Thyroid gland (tissue), 4 donors: ENCODE measurements at regions not wholly inside any gene's neighbourhood (a gene's known extent, or its start where the extent isn't known, plus 50 kb on each side); places are given as distances from the start of the nearest gene placed in this dataset.

ENCODE experiments used
- DNase-seq, 2 donors: peaks; one replicate each; pipeline ENCODE4 v3.0.0-alpha.2; 2019
- H3K27ac ChIP-seq, 3 donors: fragments of 200-600 bp; sonication (generic); 1 replicate in 2 of 3; 2 replicates in 1 of 3; pipeline ENCODE4 v1.5.1; 2016 to 2019; ENCODE audit warnings: mild to moderate bottlenecking in 1 of 3, moderate library complexity in 1 of 3
- H3K27me3 ChIP-seq: fragments of 200-600 bp; sonication (generic); one replicate; pipeline ENCODE4 v1.5.1; 2019
- H3K36me3 ChIP-seq, 2 donors: fragments of 200-600 bp; sonication (generic); one replicate each; pipeline ENCODE4 v1.5.1; 2016 to 2019
- H3K4me1 ChIP-seq, 2 donors: fragments of 200-600 bp; sonication (generic); one replicate each; pipeline ENCODE4 v1.5.1; 2017 to 2019
- H3K4me3 ChIP-seq, 3 donors: fragments of 200-600 bp; sonication (generic); replicated peaks in 1 of 3; 1 replicate in 2 of 3; 2 replicates in 1 of 3; pipeline ENCODE4 v1.5.1; 2016; ENCODE audit warnings: mild to moderate bottlenecking in 1 of 3
- H3K9me3 ChIP-seq: fragments of 200-600 bp; sonication (generic); one replicate; pipeline ENCODE4 v1.5.1; 2017
- POLR2A ChIP-seq, 2 donors: fragments of 450-650 bp; IDR thresholded peaks; one replicate each; pipeline ENCODE4 v1.6.1; 2017; ENCODE audit warnings: antibody characterized with exemption in 2 of 2, mild to moderate bottlenecking in 2 of 2, moderate library complexity in 1 of 2
- whole genome bisulfite sequencing, 2 donors: methylation state at CpG; one replicate each; pipeline ENCODE4 v1.1.5; 2017; 5-methylcytosine and 5-hydroxymethylcytosine counted together
- intact Hi-C: fragments of 100-400 bp; cut with DNase I; formaldehyde crosslinking; loops from one replicate; pipeline ENCODE4 v1.15.1; 2023
- TF ChIP-seq, protein P1 (sequence below), 6 experiments: fragments of 200-600 bp in 3 of 6; fragments of 450-650 bp in 3 of 6; sonication (generic) in 3 of 6; IDR thresholded peaks; one replicate each; pipeline ENCODE4 v1.5.1; 2016 to 2019; ENCODE audit warnings: antibody characterized with exemption in 6 of 6, mild to moderate bottlenecking in 2 of 6, inconsistent platforms in 1 of 6, moderate library complexity in 1 of 6

DNA sequence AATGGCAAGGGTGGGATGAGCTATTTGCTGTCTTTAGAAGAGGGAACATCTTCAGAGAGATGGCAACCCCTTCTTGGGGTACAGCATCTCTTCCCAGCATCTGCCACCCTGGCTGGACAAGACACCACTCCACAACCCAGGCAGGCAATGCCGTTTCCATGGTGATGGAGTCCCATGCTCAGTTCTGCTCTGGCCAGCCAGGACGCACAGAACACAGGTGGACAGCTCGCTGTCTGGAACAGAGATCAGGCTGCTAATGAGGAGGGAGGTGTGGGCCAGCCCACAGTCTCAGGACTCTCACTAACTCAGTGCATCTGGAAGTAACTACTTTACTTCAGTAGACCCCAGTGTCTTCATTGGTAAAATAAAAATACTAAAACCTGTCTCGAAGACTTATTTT is 321.0 kb upstream of the CPEB2 start:
- no peaks in the 10 kb centered on the region for H3K4me1 ChIP-seq
- intact Hi-C loops, result no loop called here
- DNase-seq, result no peak
- 68 to 75% methylated on average over 4 of the region's 4 CpGs for WGBS, 2 donors
- no peaks in the 10 kb centered on the region for H3K9me3 ChIP-seq
- TF ChIP-seq, protein P1, sequence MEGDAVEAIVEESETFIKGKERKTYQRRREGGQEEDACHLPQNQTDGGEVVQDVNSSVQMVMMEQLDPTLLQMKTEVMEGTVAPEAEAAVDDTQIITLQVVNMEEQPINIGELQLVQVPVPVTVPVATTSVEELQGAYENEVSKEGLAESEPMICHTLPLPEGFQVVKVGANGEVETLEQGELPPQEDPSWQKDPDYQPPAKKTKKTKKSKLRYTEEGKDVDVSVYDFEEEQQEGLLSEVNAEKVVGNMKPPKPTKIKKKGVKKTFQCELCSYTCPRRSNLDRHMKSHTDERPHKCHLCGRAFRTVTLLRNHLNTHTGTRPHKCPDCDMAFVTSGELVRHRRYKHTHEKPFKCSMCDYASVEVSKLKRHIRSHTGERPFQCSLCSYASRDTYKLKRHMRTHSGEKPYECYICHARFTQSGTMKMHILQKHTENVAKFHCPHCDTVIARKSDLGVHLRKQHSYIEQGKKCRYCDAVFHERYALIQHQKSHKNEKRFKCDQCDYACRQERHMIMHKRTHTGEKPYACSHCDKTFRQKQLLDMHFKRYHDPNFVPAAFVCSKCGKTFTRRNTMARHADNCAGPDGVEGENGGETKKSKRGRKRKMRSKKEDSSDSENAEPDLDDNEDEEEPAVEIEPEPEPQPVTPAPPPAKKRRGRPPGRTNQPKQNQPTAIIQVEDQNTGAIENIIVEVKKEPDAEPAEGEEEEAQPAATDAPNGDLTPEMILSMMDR (IDR thresholded peaks at IDR 0.05), result no peak
- TF ChIP-seq POLR2A (IDR thresholded peaks at IDR 0.05), result no peak
- H3K27ac ChIP-seq, result no peak overlapping the region
- no peaks in the 10 kb centered on the region for H3K27me3 ChIP-seq
- H3K4me3 ChIP-seq, result no peak overlapping the region
- H3K36me3 ChIP-seq, result no peaks in the 10 kb centered on the region

DNA sequence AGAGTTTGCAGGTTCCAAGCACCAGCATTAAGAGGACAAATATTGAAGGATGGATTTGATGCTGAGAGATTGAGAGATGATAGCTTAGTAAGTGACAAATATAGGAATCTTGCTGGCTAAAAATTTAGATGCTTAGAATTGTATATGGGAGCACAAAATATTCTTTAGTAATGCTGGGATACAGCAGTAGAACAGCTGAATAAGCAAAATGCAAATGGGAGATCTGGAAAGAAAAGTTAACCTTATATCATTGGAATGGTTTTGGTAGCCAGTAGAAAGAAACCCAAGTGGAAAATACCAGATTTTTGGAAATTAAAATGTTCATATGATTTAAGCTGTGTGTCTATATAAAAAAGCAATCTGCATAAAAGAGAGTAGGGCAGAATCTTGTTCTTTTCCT is 308.6 kb upstream of the CPEB2 start:
- no peaks in the 10 kb centered on the region for H3K4me1 ChIP-seq
- no peak for DNase-seq
- H3K27me3 ChIP-seq, result no peaks in the 10 kb centered on the region
- TF ChIP-seq, protein P1 (IDR thresholded peaks at IDR 0.05), result no peak
- no peak for TF ChIP-seq POLR2A (IDR thresholded peaks at IDR 0.05)
- no peak overlapping the region for H3K27ac ChIP-seq
- H3K9me3 ChIP-seq, result no peaks in the 10 kb centered on the region
- intact Hi-C loops, result no loop called here
- H3K36me3 ChIP-seq, result no peaks in the 10 kb centered on the region
- no peak overlapping the region for H3K4me3 ChIP-seq

DNA sequence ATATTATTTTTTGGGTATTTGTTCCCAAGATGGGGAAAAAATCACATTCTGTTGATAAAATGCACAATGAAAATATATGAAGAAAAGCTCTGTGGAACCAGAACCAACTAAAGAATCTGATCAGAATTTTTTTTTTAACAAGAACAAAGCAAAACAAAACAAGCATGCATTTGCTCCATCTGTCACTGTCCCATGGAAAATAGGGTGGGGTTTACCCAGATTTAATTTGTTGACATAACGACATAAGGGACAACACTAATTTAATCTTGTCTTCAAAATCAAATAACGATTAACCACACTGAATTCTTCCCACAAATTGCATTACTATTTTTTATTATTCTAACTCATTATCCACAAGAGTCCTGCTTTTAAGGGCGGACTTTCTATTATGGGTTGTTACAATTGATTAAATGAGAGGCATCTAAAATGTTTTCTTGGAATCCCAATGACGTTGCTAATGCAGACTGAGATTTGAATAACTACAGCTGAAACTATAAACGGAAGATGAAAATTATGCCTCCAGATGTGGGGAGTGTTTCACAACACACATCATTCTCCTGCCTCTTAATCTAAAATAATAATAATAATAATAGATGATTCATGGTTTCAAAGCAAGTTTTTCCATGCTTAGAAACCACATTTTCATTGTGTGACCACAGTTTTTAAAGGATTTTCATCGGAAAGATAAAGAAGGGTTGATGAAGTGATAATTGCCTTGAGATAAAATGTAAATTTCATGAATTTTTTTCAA is 307.0 kb upstream of the CPEB2 start:
- H3K4me3 ChIP-seq, result no peak overlapping the region
- no peak overlapping the region for H3K27ac ChIP-seq
- intact Hi-C loops, result no loop called here
- no peaks in the 10 kb centered on the region for H3K4me1 ChIP-seq
- TF ChIP-seq, protein P1 (IDR thresholded peaks at IDR 0.05), result no peak
- no peak for TF ChIP-seq POLR2A (IDR thresholded peaks at IDR 0.05)
- WGBS, 2 donors, result 56 to 58% methylated on average over 6 of the region's 6 CpGs
- H3K36me3 ChIP-seq, result no peaks in the 10 kb centered on the region
- H3K9me3 ChIP-seq, result no peaks in the 10 kb centered on the region
- DNase-seq, result no peak
- no peaks in the 10 kb centered on the region for H3K27me3 ChIP-seq

DNA sequence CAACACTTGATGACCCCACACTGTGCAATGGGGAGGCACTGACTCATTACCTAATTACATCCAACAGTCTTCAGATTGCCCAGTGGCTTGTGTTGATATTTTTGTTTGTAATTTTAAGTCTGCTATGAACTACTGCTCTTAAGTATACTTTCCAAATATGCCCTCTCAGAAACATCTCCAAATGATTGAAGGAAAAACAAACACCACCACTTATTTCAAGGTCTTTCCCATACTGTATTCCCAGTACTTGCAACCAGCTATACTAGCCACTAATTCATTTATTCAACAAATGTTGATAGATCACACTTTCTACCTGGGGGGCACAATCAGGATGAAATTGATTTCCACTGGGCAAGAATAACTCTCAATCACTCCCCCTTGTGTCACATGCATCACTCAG is 302.2 kb upstream of the CPEB2 start:
- Histone ChIP-seq H3K4me1 (no peaks in the 10 kb centered on the region), H3K27me3 (no peaks in the 10 kb centered on the region), H3K36me3 (no peaks in the 10 kb centered on the region), H3K27ac (no peak overlapping the region), H3K4me3 (no peak overlapping the region), H3K9me3 (no peaks in the 10 kb centered on the region)
- DNase-seq, result no peak
- TF ChIP-seq, protein P1 (IDR thresholded peaks at IDR 0.05), result no peak
- no peak for TF ChIP-seq POLR2A (IDR thresholded peaks at IDR 0.05)
- intact Hi-C loops, result no loop called here

DNA sequence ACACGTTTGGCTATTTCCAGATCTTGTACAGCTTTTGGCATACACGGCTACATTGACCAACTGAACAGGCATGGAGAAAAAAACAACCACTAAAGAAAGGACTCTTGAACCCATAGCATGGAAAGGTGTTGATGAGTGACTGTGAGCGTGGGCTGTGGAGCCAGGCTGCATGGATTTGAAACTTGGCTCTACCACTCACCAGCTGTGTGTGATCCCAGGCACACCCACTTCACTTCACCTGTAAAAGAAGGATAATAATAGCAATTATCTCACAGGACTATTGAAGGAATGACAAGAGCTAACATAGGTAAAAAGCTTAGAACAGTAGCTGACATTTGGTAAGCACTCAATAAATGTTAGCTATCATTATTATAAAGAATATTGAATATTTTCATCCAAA is 301.7 kb upstream of the CPEB2 start:
- Histone ChIP-seq H3K9me3 (no peaks in the 10 kb centered on the region), H3K4me3 (no peak overlapping the region), H3K27ac (no peak overlapping the region), H3K36me3 (no peaks in the 10 kb centered on the region), H3K4me1 (no peaks in the 10 kb centered on the region), H3K27me3 (no peaks in the 10 kb centered on the region)
- no peak for DNase-seq
- TF ChIP-seq, protein P1 (IDR thresholded peaks at IDR 0.05), result no peak
- TF ChIP-seq POLR2A (IDR thresholded peaks at IDR 0.05), result no peak
- 73 to 74% methylated on average over 3 of the region's 3 CpGs for WGBS, 2 donors
- intact Hi-C loops, result no loop called here
